Upper lobe of left lung (tissue), 6 donors: ENCODE measurements at regions not wholly inside any gene's neighbourhood (a gene's known extent, or its start where the extent isn't known, plus 50 kb on each side); places are given as distances from the start of the nearest gene placed in this dataset.

Experiments used
- ATAC-seq, 2 donors: fragments of 200-7000 bp; cut with Tn5 transposase; one replicate each; pipeline ENCODE4 v1.9.1; 2022; ENCODE audit warnings: mild to moderate bottlenecking in 2 of 2, moderate library complexity in 2 of 2; ENCODE audit not compliant: low FRiP score in 2 of 2
- DNase-seq, 2 donors: peaks; one replicate each; pipeline ENCODE4 v3.0.0-alpha.2; 2019 to 2020
- H3K27ac ChIP-seq, 4 donors: fragments of 200-600 bp; sonication (generic); one replicate each; pipeline ENCODE4 v1.5.1; 2016 to 2019
- H3K27me3 ChIP-seq, 4 donors: fragments of 200-600 bp; sonication (generic); one replicate each; pipeline ENCODE4 v1.5.1; 2017 to 2019
- H3K36me3 ChIP-seq, 4 donors: fragments of 200-600 bp; sonication (generic); one replicate each; pipeline ENCODE4 v1.5.1; 2016 to 2019
- H3K4me1 ChIP-seq, 4 donors: fragments of 200-600 bp; sonication (generic); one replicate each; pipeline ENCODE4 v1.5.1; 2018 to 2019
- H3K4me3 ChIP-seq, 4 donors: fragments of 200-600 bp; sonication (generic); one replicate each; pipeline ENCODE4 v1.5.1; 2017 to 2019; ENCODE audit warnings: mild to moderate bottlenecking in 2 of 4, moderate library complexity in 1 of 4
- H3K9me3 ChIP-seq, 4 donors: fragments of 200-600 bp; sonication (generic); one replicate each; pipeline ENCODE4 v1.5.1; 2018 to 2019
- EP300 ChIP-seq, 4 donors: sonication (generic); formaldehyde crosslinking; IDR thresholded peaks; one replicate each; pipeline ENCODE4 v1.5.1; 2017; ENCODE audit warnings: antibody characterized with exemption in 4 of 4, control low read depth in 2 of 4
- POLR2A ChIP-seq, 4 donors: fragments of 450-650 bp; IDR thresholded peaks; one replicate each; pipeline ENCODE4 v1.5.1; 2016 to 2017; ENCODE audit warnings: antibody characterized with exemption in 4 of 4, mild to moderate bottlenecking in 2 of 4
- POLR2AphosphoS5 ChIP-seq, 2 donors: sonication (generic); formaldehyde crosslinking; IDR thresholded peaks; one replicate each; pipeline ENCODE4 v1.5.1; 2017; ENCODE audit warnings: antibody characterized with exemption in 2 of 2
- WGBS, 2 donors: methylation state at CpG; one replicate each; pipeline ENCODE4 v1.1.5; 2017 to 2018; 5-methylcytosine and 5-hydroxymethylcytosine counted together
- TF ChIP-seq, protein P1 (sequence below), 6 experiments: fragments of 450-650 bp in 4 of 6; fragments of 200-600 bp in 2 of 6; sonication (generic) in 2 of 6; IDR thresholded peaks; one replicate each; pipeline ENCODE4 v1.5.1; 2016 to 2019; ENCODE audit warnings: antibody characterized with exemption in 6 of 6
- donor health status: DM: no; HTN: no; CAD: no; lungs with moderate emphysema.
- donor health status: DM: no; HTN: yes; CAD: no; lungs with severe emphysema.

DNA sequence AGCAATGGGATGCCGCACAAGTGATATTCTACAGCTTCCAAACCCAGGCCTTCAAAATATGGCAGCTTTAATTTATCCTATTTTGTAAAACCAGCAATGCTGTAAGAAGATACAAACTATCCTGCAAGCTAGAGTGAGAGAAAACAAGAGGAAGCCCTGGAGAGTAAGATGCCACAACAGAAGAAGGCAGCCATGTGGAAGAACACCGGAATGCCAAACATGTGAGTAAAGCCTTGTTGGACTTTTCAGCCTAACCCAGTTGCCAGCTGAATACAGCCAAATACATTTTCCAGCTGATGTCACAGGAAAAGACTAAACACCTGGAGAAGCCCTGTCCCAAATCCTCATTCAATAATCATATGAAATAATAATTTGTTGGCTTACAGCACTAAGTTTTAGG, 1115.1 kb upstream of the CADM2 start:
- no peak overlapping the region for H3K4me3 ChIP-seq
- WGBS, 2 donors, result 90 to 93% methylated on average over 2 of the region's 2 CpGs
- ATAC-seq (no peak), DNase-seq (no peak)
- no peaks in the 10 kb centered on the region for H3K4me1 ChIP-seq
- H3K36me3 ChIP-seq, result no peaks in the 10 kb centered on the region
- no peaks in the 10 kb centered on the region for H3K27me3 ChIP-seq
- H3K27ac ChIP-seq, result no peak overlapping the region
- TF ChIP-seq POLR2AphosphoS5 (IDR thresholded peaks at IDR 0.05), result no peak
- H3K9me3 ChIP-seq, result no peaks in the 10 kb centered on the region

DNA sequence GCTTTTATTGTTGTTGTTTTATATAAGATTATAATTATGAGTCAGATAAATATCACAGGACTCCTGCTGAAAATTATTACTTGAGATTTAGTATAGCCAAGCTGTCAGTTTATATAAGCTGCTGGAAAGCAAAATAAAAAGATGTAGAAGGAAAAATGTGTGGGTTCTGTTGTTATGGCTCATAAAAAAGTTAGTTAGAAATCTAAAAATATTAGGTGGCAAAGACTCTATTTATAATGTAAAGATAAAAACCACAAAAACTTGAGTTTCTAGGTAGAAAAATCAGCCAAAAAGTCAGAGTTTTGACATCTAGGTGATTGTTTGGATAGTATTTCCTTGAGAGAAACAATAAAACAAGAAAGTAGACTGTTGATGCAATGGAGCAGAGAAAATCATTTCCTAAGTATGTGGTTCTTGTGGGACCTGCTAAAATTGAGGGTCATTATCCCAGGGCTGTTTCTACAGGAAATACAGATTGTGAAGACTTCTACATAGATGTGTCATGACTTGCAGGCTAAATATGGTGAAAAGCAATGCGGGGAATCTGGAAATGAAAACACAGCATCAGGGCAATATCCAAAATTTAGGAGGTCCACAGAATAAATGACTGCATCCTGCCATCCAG, 1109.6 kb upstream of the CADM2 start:
- Histone ChIP-seq H3K4me3 (no peak overlapping the region), H3K36me3 (no peaks in the 10 kb centered on the region), H3K27me3 (no peaks in the 10 kb centered on the region), H3K9me3 (no peaks in the 10 kb centered on the region), H3K27ac (no peak overlapping the region), H3K4me1 (no peaks in the 10 kb centered on the region)
- DNase-seq (no peak), ATAC-seq (no peak)
- WGBS, 2 donors, result 71 to 81% methylated on average over 1 of the region's 1 CpG
- TF ChIP-seq POLR2A (IDR thresholded peaks at IDR 0.05) (no peak), POLR2AphosphoS5 (IDR thresholded peaks at IDR 0.05) (no peak), EP300 (IDR thresholded peaks at IDR 0.05) (no peak)
- TF ChIP-seq, protein P1, sequence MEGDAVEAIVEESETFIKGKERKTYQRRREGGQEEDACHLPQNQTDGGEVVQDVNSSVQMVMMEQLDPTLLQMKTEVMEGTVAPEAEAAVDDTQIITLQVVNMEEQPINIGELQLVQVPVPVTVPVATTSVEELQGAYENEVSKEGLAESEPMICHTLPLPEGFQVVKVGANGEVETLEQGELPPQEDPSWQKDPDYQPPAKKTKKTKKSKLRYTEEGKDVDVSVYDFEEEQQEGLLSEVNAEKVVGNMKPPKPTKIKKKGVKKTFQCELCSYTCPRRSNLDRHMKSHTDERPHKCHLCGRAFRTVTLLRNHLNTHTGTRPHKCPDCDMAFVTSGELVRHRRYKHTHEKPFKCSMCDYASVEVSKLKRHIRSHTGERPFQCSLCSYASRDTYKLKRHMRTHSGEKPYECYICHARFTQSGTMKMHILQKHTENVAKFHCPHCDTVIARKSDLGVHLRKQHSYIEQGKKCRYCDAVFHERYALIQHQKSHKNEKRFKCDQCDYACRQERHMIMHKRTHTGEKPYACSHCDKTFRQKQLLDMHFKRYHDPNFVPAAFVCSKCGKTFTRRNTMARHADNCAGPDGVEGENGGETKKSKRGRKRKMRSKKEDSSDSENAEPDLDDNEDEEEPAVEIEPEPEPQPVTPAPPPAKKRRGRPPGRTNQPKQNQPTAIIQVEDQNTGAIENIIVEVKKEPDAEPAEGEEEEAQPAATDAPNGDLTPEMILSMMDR (IDR thresholded peaks at IDR 0.05), result no peak

DNA sequence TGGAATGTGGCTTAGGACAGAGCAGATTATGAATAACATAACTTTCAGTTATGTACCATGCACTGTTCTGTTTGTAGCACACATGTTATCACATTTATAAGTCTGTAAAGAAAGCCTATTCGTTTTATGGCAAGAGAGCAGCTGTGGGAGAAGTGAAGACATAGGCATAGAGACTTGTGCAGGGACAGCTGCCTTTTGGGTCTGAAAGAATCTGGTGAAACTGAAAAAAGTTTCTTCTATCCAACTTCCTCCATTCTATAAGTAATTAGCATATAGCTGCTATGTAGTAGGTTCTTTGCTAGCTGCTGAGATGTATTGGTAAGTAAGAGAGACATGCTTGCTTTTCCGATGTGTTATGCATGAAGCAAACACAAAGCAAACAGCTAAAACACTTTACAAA, 1095.4 kb upstream of the CADM2 start:
- Histone ChIP-seq H3K27me3 (no peaks in the 10 kb centered on the region), H3K36me3 (no peaks in the 10 kb centered on the region), H3K9me3 (no peaks in the 10 kb centered on the region), H3K4me1 (no peaks in the 10 kb centered on the region), H3K4me3 (no peak overlapping the region), H3K27ac (no peak overlapping the region)
- 78 to 82% methylated on average over 2 of the region's 2 CpGs for WGBS, 2 donors
- no peak for ATAC-seq
- TF ChIP-seq, protein P1 (IDR thresholded peaks at IDR 0.05), result no peak
- TF ChIP-seq POLR2AphosphoS5 (IDR thresholded peaks at IDR 0.05), result no peak
- no peak for TF ChIP-seq POLR2A (IDR thresholded peaks at IDR 0.05)
- TF ChIP-seq EP300 (IDR thresholded peaks at IDR 0.05), result no peak
- no peak for DNase-seq

DNA sequence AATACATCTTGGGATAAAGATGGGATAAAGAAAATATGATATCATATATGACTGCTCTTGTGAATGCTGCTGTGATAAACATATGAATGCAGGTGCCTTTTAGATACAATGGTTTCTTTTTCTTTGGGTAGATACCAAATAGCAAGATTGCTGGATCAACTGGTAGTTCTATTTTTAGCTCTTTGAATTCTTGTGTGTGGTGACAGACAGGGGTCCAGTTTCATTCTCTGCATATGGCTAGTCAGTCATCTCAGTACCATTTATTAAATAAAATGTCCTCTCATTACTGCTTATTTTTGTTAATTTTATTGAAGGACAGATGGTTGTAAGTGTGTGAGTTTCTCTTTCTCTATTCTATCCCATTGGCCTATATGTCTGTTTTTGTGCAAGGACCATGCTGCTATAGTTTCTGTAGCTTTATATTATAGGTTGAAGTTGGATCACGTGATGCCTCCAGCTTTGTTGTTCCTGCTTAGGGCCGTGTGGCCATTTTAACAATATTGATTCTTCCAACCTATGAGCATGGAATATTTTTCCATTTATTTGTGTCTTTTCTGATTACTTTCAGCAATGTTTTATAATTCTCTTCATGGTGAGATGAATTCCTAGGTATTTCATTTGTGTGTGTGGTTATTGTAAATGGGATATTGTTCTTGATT, 1089.8 kb upstream of the CADM2 start:
- ATAC-seq (no peak), DNase-seq (no peak)
- 79 to 80% methylated on average over 2 of the region's 2 CpGs for WGBS, 2 donors
- Histone ChIP-seq H3K9me3 (no peaks in the 10 kb centered on the region), H3K4me3 (no peak overlapping the region), H3K27ac (no peak overlapping the region), H3K36me3 (no peaks in the 10 kb centered on the region), H3K27me3 (no peaks in the 10 kb centered on the region), H3K4me1 (no peaks in the 10 kb centered on the region)
- TF ChIP-seq, protein P1 (IDR thresholded peaks at IDR 0.05), result no peak
- TF ChIP-seq POLR2A (IDR thresholded peaks at IDR 0.05), result no peak

DNA sequence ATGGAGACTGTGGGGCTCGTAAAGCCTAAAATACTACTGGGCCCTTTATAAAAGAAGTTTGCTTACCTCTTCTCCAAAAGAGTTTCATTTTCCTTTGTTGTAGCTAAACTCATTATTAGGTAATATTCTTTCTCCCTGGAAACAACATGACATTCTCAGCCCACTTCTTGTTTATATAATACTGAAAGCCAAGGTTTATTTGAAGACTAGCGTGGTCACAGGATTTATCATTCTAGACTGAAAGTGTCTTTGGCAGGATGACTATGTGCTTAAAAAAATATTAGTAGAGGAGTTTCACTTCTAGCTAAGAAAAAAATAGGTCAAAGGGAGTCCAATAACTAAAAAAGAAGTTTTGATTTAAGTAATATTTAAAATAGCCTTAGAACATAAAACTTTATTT, 1085.2 kb upstream of the CADM2 start:
- Histone ChIP-seq H3K4me1 (no peaks in the 10 kb centered on the region), H3K27ac (no peak overlapping the region), H3K9me3 (no peaks in the 10 kb centered on the region), H3K4me3 (no peak overlapping the region), H3K36me3 (no peaks in the 10 kb centered on the region), H3K27me3 (no peaks in the 10 kb centered on the region)
- ATAC-seq (no peak), DNase-seq (no peak)
- 49 to 54% methylated on average over 2 of the region's 2 CpGs for WGBS, 2 donors
- TF ChIP-seq EP300 (IDR thresholded peaks at IDR 0.05), result no peak
- TF ChIP-seq POLR2A (IDR thresholded peaks at IDR 0.05), result no peak
- TF ChIP-seq POLR2AphosphoS5 (IDR thresholded peaks at IDR 0.05), result no peak
- TF ChIP-seq, protein P1 (IDR thresholded peaks at IDR 0.05), result no peak
